Suprapubic skin (tissue), 4 donors: ENCODE measurements at regions not wholly inside any gene's neighbourhood (a gene's known extent, or its start where the extent isn't known, plus 50 kb on each side); places are given as distances from the start of the nearest gene placed in this dataset.

Experiments
- DNase-seq, 2 donors: peaks; one replicate each; pipeline ENCODE4 v3.0.0-alpha.2; 2019; ENCODE audit warnings: low spot score in 2 of 2
- H3K27ac ChIP-seq: fragments of 200-600 bp; sonication (generic); one replicate; pipeline ENCODE4 v1.5.1; 2019
- H3K27me3 ChIP-seq: fragments of 200-600 bp; sonication (generic); one replicate; pipeline ENCODE4 v1.5.1; 2019
- H3K36me3 ChIP-seq: fragments of 200-600 bp; sonication (generic); one replicate; pipeline ENCODE4 v1.5.1; 2019
- H3K4me1 ChIP-seq: fragments of 200-600 bp; sonication (generic); one replicate; pipeline ENCODE4 v1.5.1; 2019
- H3K4me3 ChIP-seq: fragments of 200-600 bp; sonication (generic); one replicate; pipeline ENCODE4 v1.5.1; 2019; ENCODE audit warnings: mild to moderate bottlenecking
- H3K9me3 ChIP-seq: fragments of 200-600 bp; sonication (generic); one replicate; pipeline ENCODE4 v1.5.1; 2019
- CTCF ChIP-seq, 2 donors: fragments of 200-600 bp in 1 of 2; fragments of 450-650 bp in 1 of 2; sonication (generic) in 1 of 2; IDR thresholded peaks; one replicate each; pipeline ENCODE4 v1.5.1; 2016 to 2019; ENCODE audit warnings: antibody characterized with exemption in 2 of 2, mild to moderate bottlenecking in 1 of 2, moderate library complexity in 1 of 2
- EP300 ChIP-seq: sonication (generic); formaldehyde crosslinking; IDR thresholded peaks from one replicate; pipeline ENCODE4 v1.6.1; 2017; ENCODE audit warnings: antibody characterized with exemption
- POLR2A ChIP-seq, 2 donors: fragments of 450-650 bp; IDR thresholded peaks; one replicate each; pipeline ENCODE4 v1.6.1; 2017; ENCODE audit warnings: antibody characterized with exemption in 2 of 2, mild to moderate bottlenecking in 2 of 2, moderate library complexity in 2 of 2
- POLR2AphosphoS5 ChIP-seq, 3 donors: sonication (generic); formaldehyde crosslinking; IDR thresholded peaks; one replicate each; pipeline ENCODE4 v1.6.1; 2017; ENCODE audit warnings: antibody characterized with exemption in 3 of 3
- WGBS: methylation state at CpG from one replicate; pipeline ENCODE4 v1.1.5; 2018; 5-methylcytosine and 5-hydroxymethylcytosine counted together

DNA sequence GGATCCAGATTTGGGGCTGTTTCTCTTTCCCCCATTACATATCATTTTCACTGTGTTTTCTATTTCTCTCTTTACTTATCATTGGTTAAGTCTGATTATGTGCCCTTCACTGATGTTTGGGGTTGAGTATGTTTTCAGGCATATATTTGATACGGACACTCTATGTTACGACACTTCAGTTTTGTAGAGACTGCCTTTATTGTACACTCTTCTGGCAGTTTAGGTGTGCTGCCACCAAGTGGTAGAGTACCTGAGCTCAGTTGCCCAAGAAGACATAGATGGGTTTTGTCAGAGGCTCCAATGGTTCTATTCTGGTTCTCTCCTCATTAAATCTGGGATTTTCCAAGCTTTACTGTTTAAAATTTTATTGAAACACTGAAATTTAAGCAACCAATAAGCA is 255.0 kb upstream of the ROPN1 start:
- Histone ChIP-seq H3K9me3 (no peaks in the 10 kb centered on the region), H3K27me3 (no peaks in the 10 kb centered on the region), H3K4me3 (no peak overlapping the region), H3K36me3 (no peaks in the 10 kb centered on the region), H3K27ac (no peak overlapping the region), H3K4me1 (peaks cover 26% of the 10 kb centered on the region)
- 91% methylated on average over 2 of the region's 2 CpGs for WGBS
- DNase-seq = no peak
- no peak for TF ChIP-seq POLR2A (IDR thresholded peaks at IDR 0.05)
- no peak for TF ChIP-seq POLR2AphosphoS5 (IDR thresholded peaks at IDR 0.05)
- TF ChIP-seq CTCF (IDR thresholded peaks at IDR 0.05) = peak in 1 of 2 donors; percentile 13
- no peak for TF ChIP-seq EP300

DNA sequence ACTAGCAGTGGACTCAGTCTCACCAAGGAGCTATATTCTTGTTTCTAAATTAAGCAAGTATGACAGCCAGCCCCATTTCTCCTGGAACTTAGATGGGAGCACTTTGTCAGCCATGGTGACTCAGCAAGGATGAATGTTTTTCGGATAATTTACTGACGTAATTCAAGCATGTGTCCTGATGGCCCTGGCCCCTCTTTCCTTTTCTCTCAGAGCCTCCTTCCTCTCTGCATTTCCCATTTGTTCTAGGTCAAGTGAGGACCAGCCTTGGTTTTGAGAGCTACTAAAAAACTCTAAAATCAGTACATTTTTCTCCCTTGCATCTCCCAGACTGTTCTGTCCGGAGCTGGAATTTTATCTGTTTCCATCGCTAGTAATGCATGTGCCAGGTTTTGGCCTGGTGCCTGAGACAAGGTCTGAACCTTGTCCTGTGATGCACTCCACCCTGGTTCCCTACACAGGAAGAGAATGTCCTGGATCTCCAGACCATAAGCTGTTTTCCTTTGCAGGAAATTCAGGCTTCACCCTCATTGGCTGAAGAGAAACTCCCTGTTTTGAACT is 256.6 kb upstream of the ROPN1 start:
- Histone ChIP-seq H3K9me3 (no peaks in the 10 kb centered on the region), H3K27me3 (no peaks in the 10 kb centered on the region), H3K36me3 (no peaks in the 10 kb centered on the region), H3K4me3 (no peak overlapping the region), H3K27ac (peak overlapping the region; percentile 78), H3K4me1 (peaks cover 26% of the 10 kb centered on the region)
- TF ChIP-seq CTCF (IDR thresholded peaks at IDR 0.05) (no peak), POLR2AphosphoS5 (IDR thresholded peaks at IDR 0.05) (peak in 1 of 3 donors; percentile 34)
- no peak for DNase-seq
- WGBS = 10% methylated on average over 4 of the region's 4 CpGs

DNA sequence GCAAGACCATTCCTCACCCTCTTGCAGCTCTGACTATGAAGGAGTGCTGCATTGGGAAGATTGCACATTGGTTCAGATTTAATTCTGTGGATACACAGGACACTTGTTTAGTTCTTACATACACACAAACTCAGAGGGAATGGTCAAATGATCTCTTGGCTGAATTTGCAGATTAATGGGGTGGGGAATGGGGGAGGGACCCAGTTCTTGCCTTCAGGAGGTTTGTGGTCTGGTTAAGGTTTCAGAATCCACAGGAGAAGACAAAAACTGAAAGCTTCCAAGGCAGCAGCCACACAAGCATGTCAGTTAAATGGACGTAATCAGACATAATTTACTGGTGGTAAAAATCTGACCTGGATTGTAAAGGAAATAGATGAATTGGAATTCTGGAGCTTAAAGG is 257.1 kb upstream of the ROPN1 start:
- TF ChIP-seq POLR2AphosphoS5 (IDR thresholded peaks at IDR 0.05) = no peak
- TF ChIP-seq POLR2A (IDR thresholded peaks at IDR 0.05) = no peak
- TF ChIP-seq CTCF (IDR thresholded peaks at IDR 0.05) = no peak
- TF ChIP-seq EP300 = no peak

DNA sequence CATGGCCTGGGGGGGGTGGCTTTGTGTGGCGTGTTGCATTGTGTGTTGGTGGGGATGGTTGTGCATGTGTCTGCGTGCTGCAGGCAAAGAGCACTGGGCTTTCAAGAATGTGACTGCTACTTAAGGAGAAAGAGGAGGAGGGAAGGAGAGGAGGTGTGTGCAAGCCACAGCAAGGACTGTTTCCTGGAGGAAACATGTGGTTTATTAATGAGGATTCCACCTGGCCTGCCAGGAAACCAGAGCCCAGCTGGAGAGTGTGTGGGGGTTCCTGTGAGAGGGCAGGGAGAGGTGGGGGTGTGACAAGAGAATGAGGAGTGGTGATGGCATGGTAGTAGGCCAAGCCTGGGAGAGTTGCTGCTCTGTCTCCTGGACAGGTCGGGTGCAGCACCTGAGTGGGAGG is 258.1 kb upstream of the ROPN1 start:
- no peaks in the 10 kb centered on the region for H3K36me3 ChIP-seq
- H3K4me3 ChIP-seq = no peak overlapping the region
- no peak for TF ChIP-seq EP300
- no peak for TF ChIP-seq POLR2A (IDR thresholded peaks at IDR 0.05)
- TF ChIP-seq POLR2AphosphoS5 (IDR thresholded peaks at IDR 0.05) = no peak
- TF ChIP-seq CTCF (IDR thresholded peaks at IDR 0.05) = no peak
- H3K27ac ChIP-seq = no peak overlapping the region
- peaks cover 27% of the 10 kb centered on the region for H3K4me1 ChIP-seq
- no peaks in the 10 kb centered on the region for H3K27me3 ChIP-seq
- no peaks in the 10 kb centered on the region for H3K9me3 ChIP-seq
- no peak for DNase-seq
- 42% methylated on average over 3 of the region's 3 CpGs for WGBS

More for the DNA sequence above, 257.1 kb upstream of the ROPN1 start:
- Histone ChIP-seq H3K9me3 (no peaks in the 10 kb centered on the region), H3K27ac (peak overlapping the region; percentile 78), H3K36me3 (no peaks in the 10 kb centered on the region), H3K4me3 (no peak overlapping the region), H3K27me3 (no peaks in the 10 kb centered on the region), H3K4me1 (peaks cover 26% of the 10 kb centered on the region)
- DNase-seq = no peak
- WGBS = 83% methylated on average over 1 of the region's 1 CpG

- TF ChIP-seq POLR2A (IDR thresholded peaks at IDR 0.05) (no peak), POLR2AphosphoS5 (IDR thresholded peaks at IDR 0.05) (no peak), CTCF (IDR thresholded peaks at IDR 0.05) (no peak), EP300 (no peak)
- H3K27ac ChIP-seq = peak overlapping the region; percentile 50
- peaks cover 48% of the 10 kb centered on the region for H3K4me1 ChIP-seq
- H3K9me3 ChIP-seq = no peaks in the 10 kb centered on the region
- H3K27me3 ChIP-seq = no peaks in the 10 kb centered on the region
- H3K36me3 ChIP-seq = no peaks in the 10 kb centered on the region
- H3K4me3 ChIP-seq = no peak overlapping the region
- 68% methylated on average over 1 of the region's 1 CpG for WGBS
- DNase-seq = no peak
Observed at GRCh38 chr3:124256156-124256555, 264.2 kb upstream of the ROPN1 start.
